ENCODE measurements at regions not wholly inside any gene's neighbourhood (a gene's known extent, or its start where the extent isn't known, plus 50 kb on each side); places are given as distances from the start of the nearest gene placed in this dataset.

DNA sequence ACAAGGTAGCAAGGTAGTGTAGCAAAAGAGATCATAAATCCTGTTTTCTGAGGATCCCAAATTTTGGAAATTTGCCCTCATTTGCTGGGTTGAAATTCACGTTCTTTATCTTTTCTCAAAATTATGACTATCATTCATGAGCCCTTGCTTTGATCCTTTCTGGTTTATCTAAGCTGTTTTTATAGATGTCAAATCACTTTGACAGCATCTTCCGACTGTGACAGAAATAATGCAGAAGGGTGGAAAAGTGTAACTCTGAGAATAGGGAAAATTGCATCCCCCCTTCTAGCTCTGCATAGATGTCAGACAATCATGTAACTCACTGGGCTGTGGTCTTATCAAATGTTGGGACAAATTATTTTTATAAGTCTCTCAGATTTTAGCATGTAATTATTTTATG is 550.1 kb downstream of the OMA1 start:
- Histone ChIP-seq H3K27me3 (replicated peaks; ENCODE audit: insufficient read depth) (no peaks in the 10 kb centered on the region), H3K4me3 (no peak overlapping the region), H3K4me2 (ENCODE audit: unreplicated experiment) (no peak overlapping the region), H2AFZ (no peak overlapping the region), H3K79me2 (ENCODE audit: insufficient read depth) (no peaks in the 10 kb centered on the region), H4K20me1 (ENCODE audit: insufficient read depth) (no peaks in the 10 kb centered on the region), H3K9me3 (ENCODE audit: low read depth) (no peaks in the 10 kb centered on the region), H3K9me2 (ENCODE audit: insufficient read depth) (no peaks in the 10 kb centered on the region), H3K27ac (no peak overlapping the region), H3K36me3 (ENCODE audit: low read depth) (no peaks in the 10 kb centered on the region), H3K9ac (no peak overlapping the region), H3K4me1 (ENCODE audit: insufficient read depth) (no peaks in the 10 kb centered on the region), H3F3A (ENCODE audit: insufficient read depth) (no peaks in the 10 kb centered on the region)
- DNase-seq = no peak
- in situ Hi-C loops (cut with MboI) = no loop called here
- TF ChIP-seq EZH2phosphoT487 (IDR thresholded peaks at IDR 0.05; ENCODE audit: insufficient read depth, low read depth) = no peak
- no peak for TF ChIP-seq EZH2 (IDR thresholded peaks at IDR 0.05; ENCODE audit: insufficient read depth, poor library complexity, severe bottlenecking)
- 12 to 17% methylated on average over 2 of the region's 2 CpGs for WGBS, 2 experiments (ENCODE audit: low coverage in 1 of 2, low lambda C conversion rate in 2 of 2, missing lambda C conversion rate in 2 of 2)

GRCh38 chr1:57991289-57991688 is 555.2 kb downstream of the OMA1 start:
- Histone ChIP-seq H4K20me1 (ENCODE audit: insufficient read depth) (no peaks in the 10 kb centered on the region), H3K4me2 (ENCODE audit: unreplicated experiment) (no peak overlapping the region), H3K4me3 (no peak overlapping the region), H3K4me1 (ENCODE audit: insufficient read depth) (no peaks in the 10 kb centered on the region), H3K27ac (no peak overlapping the region), H3F3A (ENCODE audit: insufficient read depth) (no peaks in the 10 kb centered on the region), H3K9me3 (ENCODE audit: low read depth) (no peaks in the 10 kb centered on the region), H3K9me2 (ENCODE audit: insufficient read depth) (no peaks in the 10 kb centered on the region), H3K79me2 (ENCODE audit: insufficient read depth) (no peaks in the 10 kb centered on the region), H3K9ac (no peak overlapping the region), H2AFZ (no peak overlapping the region), H3K27me3 (replicated peaks; ENCODE audit: insufficient read depth) (no peaks in the 10 kb centered on the region), H3K36me3 (ENCODE audit: low read depth) (no peaks in the 10 kb centered on the region)
- WGBS, 2 experiments (ENCODE audit: low coverage in 1 of 2, low lambda C conversion rate in 2 of 2, missing lambda C conversion rate in 2 of 2) = 33 to 38% methylated on average over 7 of the region's 7 CpGs
- DNase-seq = no peak
- no peak for TF ChIP-seq EZH2 (IDR thresholded peaks at IDR 0.05; ENCODE audit: insufficient read depth, poor library complexity, severe bottlenecking)
- no peak for TF ChIP-seq EZH2phosphoT487 (IDR thresholded peaks at IDR 0.05; ENCODE audit: insufficient read depth, low read depth)
- in situ Hi-C loops (cut with MboI) = no loop called here

DNA sequence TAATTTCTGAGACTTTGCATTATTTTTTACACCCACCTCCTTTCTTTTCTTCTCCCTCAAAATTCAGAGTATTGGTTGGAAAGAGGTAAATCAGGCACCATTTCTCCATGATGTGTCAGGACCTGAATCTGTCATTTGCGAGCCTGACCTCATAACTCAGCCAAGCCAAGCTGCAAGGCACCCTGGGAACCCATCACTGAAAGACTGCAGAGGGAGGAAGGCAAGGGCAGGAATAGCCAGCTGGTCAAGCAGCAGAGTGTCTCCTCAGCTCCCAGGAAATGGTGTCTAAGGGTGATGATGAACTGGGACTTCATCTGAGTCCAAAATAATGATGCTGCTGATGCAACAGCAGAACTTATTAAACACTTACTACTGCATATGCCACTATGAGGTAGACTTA is 556.6 kb downstream of the OMA1 start:
- H2AFZ ChIP-seq = no peak overlapping the region
- in situ Hi-C loops (cut with MboI) = no loop called here

DNA sequence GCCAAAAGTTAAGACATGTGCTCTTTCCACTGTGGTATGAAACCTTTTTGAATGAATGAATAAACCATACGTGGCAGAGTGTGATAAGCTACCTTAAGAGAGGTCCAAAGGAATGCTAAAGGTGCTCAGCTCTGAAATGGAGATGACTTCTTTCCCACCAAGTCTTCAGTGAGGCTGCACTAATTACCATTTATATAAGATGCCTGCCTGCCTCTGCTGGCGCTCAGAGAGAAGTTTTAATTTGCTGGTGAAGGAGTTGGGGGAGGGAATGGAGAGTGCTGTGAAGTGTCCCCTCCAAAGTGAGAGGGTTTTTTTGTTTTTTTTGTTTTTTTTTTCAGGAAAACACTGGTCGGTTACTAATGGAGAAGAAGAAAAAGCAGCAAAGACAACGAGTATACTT is 559.0 kb downstream of the OMA1 start:
- TF ChIP-seq EZH2phosphoT487 (IDR thresholded peaks at IDR 0.05; ENCODE audit: insufficient read depth, low read depth) (no peak), EZH2 (IDR thresholded peaks at IDR 0.05; ENCODE audit: insufficient read depth, poor library complexity, severe bottlenecking) (no peak)
- Histone ChIP-seq H3K9ac (no peak overlapping the region), H3K9me2 (ENCODE audit: insufficient read depth) (no peaks in the 10 kb centered on the region), H2AFZ (no peak overlapping the region), H3K4me2 (ENCODE audit: unreplicated experiment) (no peak overlapping the region), H3K4me3 (no peak overlapping the region), H3F3A (ENCODE audit: insufficient read depth) (no peaks in the 10 kb centered on the region), H3K27me3 (replicated peaks; ENCODE audit: insufficient read depth) (no peaks in the 10 kb centered on the region), H3K36me3 (ENCODE audit: low read depth) (no peaks in the 10 kb centered on the region), H3K4me1 (ENCODE audit: insufficient read depth) (no peaks in the 10 kb centered on the region), H3K79me2 (ENCODE audit: insufficient read depth) (no peaks in the 10 kb centered on the region), H3K27ac (no peak overlapping the region), H4K20me1 (ENCODE audit: insufficient read depth) (no peaks in the 10 kb centered on the region), H3K9me3 (ENCODE audit: low read depth) (no peaks in the 10 kb centered on the region)
- in situ Hi-C loops (cut with MboI) = no loop called here
- DNase-seq = no peak
- WGBS, 2 experiments (ENCODE audit: low coverage in 1 of 2, low lambda C conversion rate in 2 of 2, missing lambda C conversion rate in 2 of 2) = 16 to 17% methylated on average over 4 of the region's 4 CpGs

More for the DNA sequence above, 556.6 kb downstream of the OMA1 start:
- Histone ChIP-seq H3K4me3 (no peak overlapping the region), H3K27me3 (replicated peaks; ENCODE audit: insufficient read depth) (no peaks in the 10 kb centered on the region), H3K9me3 (ENCODE audit: low read depth) (no peaks in the 10 kb centered on the region), H3K9ac (no peak overlapping the region), H3K79me2 (ENCODE audit: insufficient read depth) (no peaks in the 10 kb centered on the region), H3K27ac (no peak overlapping the region), H3K4me1 (ENCODE audit: insufficient read depth) (no peaks in the 10 kb centered on the region), H3K9me2 (ENCODE audit: insufficient read depth) (no peaks in the 10 kb centered on the region), H3K36me3 (ENCODE audit: low read depth) (no peaks in the 10 kb centered on the region), H3K4me2 (ENCODE audit: unreplicated experiment) (no peak overlapping the region), H3F3A (ENCODE audit: insufficient read depth) (no peaks in the 10 kb centered on the region), H4K20me1 (ENCODE audit: insufficient read depth) (no peaks in the 10 kb centered on the region)
- DNase-seq = no peak
- 6 to 13% methylated on average over 1 of the region's 1 CpG for WGBS, 2 experiments (ENCODE audit: low coverage in 1 of 2, low lambda C conversion rate in 2 of 2, missing lambda C conversion rate in 2 of 2)
- TF ChIP-seq EZH2 (IDR thresholded peaks at IDR 0.05; ENCODE audit: insufficient read depth, poor library complexity, severe bottlenecking) (no peak), EZH2phosphoT487 (IDR thresholded peaks at IDR 0.05; ENCODE audit: insufficient read depth, low read depth) (no peak)

- WGBS, 2 experiments (ENCODE audit: low coverage in 1 of 2, low lambda C conversion rate in 2 of 2, missing lambda C conversion rate in 2 of 2) = 24 to 31% methylated on average over 5 of the region's 5 CpGs
Measured at GRCh38 chr1:57986432-57986831, 560.1 kb downstream of the OMA1 start.

More at GRCh38 chr1:57986432-57986831, 560.1 kb downstream of the OMA1 start:
- Histone ChIP-seq H3K9me2 (ENCODE audit: insufficient read depth) (no peaks in the 10 kb centered on the region), H3K27ac (no peak overlapping the region), H3K4me1 (ENCODE audit: insufficient read depth) (no peaks in the 10 kb centered on the region), H3K4me2 (ENCODE audit: unreplicated experiment) (no peak overlapping the region), H2AFZ (no peak overlapping the region), H3K79me2 (ENCODE audit: insufficient read depth) (no peaks in the 10 kb centered on the region), H4K20me1 (ENCODE audit: insufficient read depth) (no peaks in the 10 kb centered on the region), H3F3A (ENCODE audit: insufficient read depth) (no peaks in the 10 kb centered on the region), H3K4me3 (no peak overlapping the region), H3K9me3 (ENCODE audit: low read depth) (no peaks in the 10 kb centered on the region), H3K9ac (no peak overlapping the region), H3K27me3 (replicated peaks; ENCODE audit: insufficient read depth) (no peaks in the 10 kb centered on the region), H3K36me3 (ENCODE audit: low read depth) (no peaks in the 10 kb centered on the region)
- TF ChIP-seq EZH2phosphoT487 (IDR thresholded peaks at IDR 0.05; ENCODE audit: insufficient read depth, low read depth) (no peak), EZH2 (IDR thresholded peaks at IDR 0.05; ENCODE audit: insufficient read depth, poor library complexity, severe bottlenecking) (no peak)
- in situ Hi-C loops (cut with MboI) = no loop called here
- DNase-seq = no peak
